Left lung (tissue), 4 donors: ENCODE measurements at regions not wholly inside any gene's neighbourhood (a gene's known extent, or its start where the extent isn't known, plus 50 kb on each side); places are given as distances from the start of the nearest gene placed in this dataset.

Experiments used
- ATAC-seq: fragments of 200-7000 bp; cut with Tn5 transposase; one replicate; pipeline ENCODE4 v1.9.1; 2020; ENCODE audit warnings: moderate library complexity
- DNase-seq, 4 donors: peaks; one replicate each; pipeline ENCODE4 v3.0.0-alpha.2; 2013 to 2020
- H3K27ac ChIP-seq, 2 donors: fragments of 200-600 bp; sonication (generic) in 1 of 2; one replicate each; pipeline versions ENCODE4 v1.5.0 to v1.8.0; 2020 to 2021
- H3K27me3 ChIP-seq, 2 donors: fragments of 200-600 bp; sonication (generic) in 1 of 2; one replicate each; pipeline versions ENCODE4 v1.5.0 to v1.8.0; 2020 to 2021
- H3K36me3 ChIP-seq, 2 donors: fragments of 200-600 bp; sonication (generic) in 1 of 2; one replicate each; pipeline versions ENCODE4 v1.5.0 to v1.8.0; 2020 to 2021
- H3K4me1 ChIP-seq, 2 donors: fragments of 200-600 bp; one replicate each; pipeline ENCODE4 v1.8.0; 2021
- H3K4me3 ChIP-seq, 2 donors: fragments of 200-600 bp; sonication (generic) in 1 of 2; one replicate each; pipeline versions ENCODE4 v1.5.0 to v1.8.0; 2020 to 2021; ENCODE audit warnings: mild to moderate bottlenecking in 1 of 2
- H3K9me3 ChIP-seq, 2 donors: fragments of 200-600 bp; sonication (generic) in 1 of 2; one replicate each; pipeline versions ENCODE4 v1.5.0 to v1.8.0; 2020 to 2021
- intact Hi-C, 2 donors: fragments of 100-400 bp; cut with DNase I; formaldehyde crosslinking; loops; one replicate each; pipeline versions ENCODE4 v1.11.2 to v1.14.2; 2022
- TF ChIP-seq, protein P1 (sequence below), 2 donors: fragments of 200-600 bp; sonication (generic) in 1 of 2; IDR thresholded peaks; one replicate each; pipeline versions ENCODE4 v1.5.0 to v1.8.0; 2021; ENCODE audit warnings: antibody characterized with exemption in 2 of 2
- donor health status: DM: no; HTN: yes; CAD: no.
- donor health status: DM: no; HTN: no; CAD: no.

GRCh38 chr6:23927935-23928334 is 198.1 kb upstream of the NRSN1 start:
- TF ChIP-seq, protein P1, sequence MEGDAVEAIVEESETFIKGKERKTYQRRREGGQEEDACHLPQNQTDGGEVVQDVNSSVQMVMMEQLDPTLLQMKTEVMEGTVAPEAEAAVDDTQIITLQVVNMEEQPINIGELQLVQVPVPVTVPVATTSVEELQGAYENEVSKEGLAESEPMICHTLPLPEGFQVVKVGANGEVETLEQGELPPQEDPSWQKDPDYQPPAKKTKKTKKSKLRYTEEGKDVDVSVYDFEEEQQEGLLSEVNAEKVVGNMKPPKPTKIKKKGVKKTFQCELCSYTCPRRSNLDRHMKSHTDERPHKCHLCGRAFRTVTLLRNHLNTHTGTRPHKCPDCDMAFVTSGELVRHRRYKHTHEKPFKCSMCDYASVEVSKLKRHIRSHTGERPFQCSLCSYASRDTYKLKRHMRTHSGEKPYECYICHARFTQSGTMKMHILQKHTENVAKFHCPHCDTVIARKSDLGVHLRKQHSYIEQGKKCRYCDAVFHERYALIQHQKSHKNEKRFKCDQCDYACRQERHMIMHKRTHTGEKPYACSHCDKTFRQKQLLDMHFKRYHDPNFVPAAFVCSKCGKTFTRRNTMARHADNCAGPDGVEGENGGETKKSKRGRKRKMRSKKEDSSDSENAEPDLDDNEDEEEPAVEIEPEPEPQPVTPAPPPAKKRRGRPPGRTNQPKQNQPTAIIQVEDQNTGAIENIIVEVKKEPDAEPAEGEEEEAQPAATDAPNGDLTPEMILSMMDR (IDR thresholded peaks at IDR 0.05) = no peak
- Histone ChIP-seq H3K4me1 (no peaks in the 10 kb centered on the region), H3K27me3 (no peaks in the 10 kb centered on the region), H3K27ac (no peak overlapping the region), H3K4me3 (no peak overlapping the region), H3K36me3 (no peaks in the 10 kb centered on the region), H3K9me3 (no peaks in the 10 kb centered on the region)
- no peak for ATAC-seq
- no peak for DNase-seq
- intact Hi-C loops = no loop called here

DNA sequence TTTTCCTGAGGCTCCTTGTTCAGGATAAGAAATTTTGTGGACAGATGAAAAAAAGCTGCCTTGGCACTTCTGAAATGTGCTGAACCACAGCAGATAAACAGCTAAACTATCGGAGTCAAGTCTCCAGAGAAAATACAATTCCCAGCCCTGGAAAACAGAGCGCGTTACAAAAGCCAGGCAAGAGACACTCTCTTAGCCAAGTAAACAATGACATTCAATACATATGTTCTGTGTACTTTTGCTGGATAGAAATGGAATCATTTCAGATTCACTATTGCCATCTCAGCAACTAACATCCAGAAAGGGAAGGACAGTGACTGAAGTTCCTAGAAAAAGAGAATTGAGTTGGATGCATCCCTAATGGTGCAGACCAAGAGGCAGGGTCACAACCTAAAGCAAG is 196.8 kb upstream of the NRSN1 start:
- intact Hi-C loops = no loop called here
- H3K27me3 ChIP-seq = no peaks in the 10 kb centered on the region
- no peaks in the 10 kb centered on the region for H3K4me1 ChIP-seq
- TF ChIP-seq, protein P1 (IDR thresholded peaks at IDR 0.05) = no peak
- no peaks in the 10 kb centered on the region for H3K36me3 ChIP-seq
- H3K27ac ChIP-seq = no peak overlapping the region
- no peaks in the 10 kb centered on the region for H3K9me3 ChIP-seq
- ATAC-seq = no peak
- no peak for DNase-seq
- no peak overlapping the region for H3K4me3 ChIP-seq

DNA sequence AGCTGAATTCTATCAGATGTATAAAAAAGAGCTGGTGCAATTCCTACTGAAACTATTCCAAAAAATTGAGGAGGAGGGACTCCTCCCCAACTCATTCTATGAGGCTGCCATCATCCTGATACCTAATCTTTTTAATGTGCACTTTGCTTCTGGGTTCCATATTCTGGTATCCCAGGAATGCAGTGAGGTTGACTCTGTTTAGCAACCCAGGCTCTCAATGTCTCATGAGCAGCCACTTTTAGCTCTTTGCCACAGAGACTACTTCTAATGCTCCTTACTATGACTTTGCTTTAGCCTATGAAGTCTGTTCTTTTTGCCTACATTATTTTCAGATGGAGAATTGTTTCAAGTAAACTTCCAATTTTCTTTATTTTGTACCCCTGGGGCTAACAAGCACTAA is 185.5 kb upstream of the NRSN1 start:
- H3K4me1 ChIP-seq = no peaks in the 10 kb centered on the region
- no peaks in the 10 kb centered on the region for H3K36me3 ChIP-seq
- intact Hi-C loops = no loop called here
- ATAC-seq (peak; percentile 72), DNase-seq (no peak)
- H3K4me3 ChIP-seq = no peak overlapping the region
- TF ChIP-seq, protein P1 (IDR thresholded peaks at IDR 0.05) = no peak
- no peaks in the 10 kb centered on the region for H3K9me3 ChIP-seq
- no peak overlapping the region for H3K27ac ChIP-seq
- H3K27me3 ChIP-seq = no peaks in the 10 kb centered on the region

DNA sequence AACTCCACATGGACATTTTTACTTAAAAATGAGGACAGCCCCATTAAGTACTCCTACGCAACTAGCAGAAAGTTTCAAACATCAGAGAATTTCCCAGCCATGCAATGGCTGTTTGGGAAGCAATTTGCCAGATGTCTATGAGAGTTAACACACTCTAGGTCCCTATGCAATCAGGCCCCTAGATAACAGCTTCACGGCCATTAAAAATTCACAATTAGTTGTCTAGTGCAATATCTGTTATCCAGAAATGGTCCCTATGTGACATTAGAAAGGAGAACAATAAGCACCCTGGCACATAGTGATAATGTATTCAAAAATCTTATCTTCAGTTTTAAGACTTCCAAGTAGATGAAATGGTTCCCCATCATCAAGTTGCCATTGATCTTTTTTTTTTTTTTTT is 174.3 kb upstream of the NRSN1 start:
- no peaks in the 10 kb centered on the region for H3K4me1 ChIP-seq
- TF ChIP-seq, protein P1 (IDR thresholded peaks at IDR 0.05) = no peak
- H3K27me3 ChIP-seq = no peaks in the 10 kb centered on the region
- DNase-seq = no peak
- intact Hi-C loops = no loop called here
- H3K9me3 ChIP-seq = no peaks in the 10 kb centered on the region
- no peak overlapping the region for H3K27ac ChIP-seq
- no peak overlapping the region for H3K4me3 ChIP-seq
- no peaks in the 10 kb centered on the region for H3K36me3 ChIP-seq
- ATAC-seq = no peak

GRCh38 chr6:23952245-23952644 is 173.8 kb upstream of the NRSN1 start:
- no peaks in the 10 kb centered on the region for H3K4me1 ChIP-seq
- DNase-seq = no peak
- H3K4me3 ChIP-seq = no peak overlapping the region
- no peak overlapping the region for H3K27ac ChIP-seq
- ATAC-seq = no peak
- H3K27me3 ChIP-seq = no peaks in the 10 kb centered on the region
- intact Hi-C loops = no loop called here
- no peaks in the 10 kb centered on the region for H3K9me3 ChIP-seq
- H3K36me3 ChIP-seq = no peaks in the 10 kb centered on the region
- TF ChIP-seq, protein P1 (IDR thresholded peaks at IDR 0.05) = no peak
